ENCODE measurements at regions not wholly inside any gene's neighbourhood (a gene's known extent, or its start where the extent isn't known, plus 50 kb on each side); places are given as distances from the start of the nearest gene placed in this dataset.

- no peak for DNase-seq
- Histone ChIP-seq H3K4me3 (no peak overlapping the region), H3K4me1 (peaks cover 0 to 10% (median 0%) of the 10 kb centered on the region in 4 donors), H3K9me3 (no peaks in the 10 kb centered on the region), H3K36me3 (no peaks in the 10 kb centered on the region), H3K27me3 (no peaks in the 10 kb centered on the region), H3K27ac (peak overlapping the region in 1 of 4 donors; percentile 55)
- no peak for TF ChIP-seq CTCF (IDR thresholded peaks at IDR 0.05)
- TF ChIP-seq POLR2A (IDR thresholded peaks at IDR 0.05), result no peak
These were observed 179.9 kb upstream of the EEA1 start for GRCh38 chr12:93108985-93109384.

GRCh38 chr12:93109551-93110203, 180.6 kb upstream of the EEA1 start:
- H3K4me1 ChIP-seq, result peaks cover 0 to 10% (median 0%) of the 10 kb centered on the region in 4 donors

GRCh38 chr12:93111773-93112172, 182.7 kb upstream of the EEA1 start:
- H3K36me3 ChIP-seq, result no peaks in the 10 kb centered on the region
- no peaks in the 10 kb centered on the region for H3K9me3 ChIP-seq
- no peak overlapping the region for H3K4me3 ChIP-seq
- DNase-seq, result no peak
- H3K27ac ChIP-seq, result no peak overlapping the region
- H3K4me1 ChIP-seq, result peaks cover 0 to 21% (median 0%) of the 10 kb centered on the region in 4 donors
- no peak for TF ChIP-seq POLR2A (IDR thresholded peaks at IDR 0.05)
- no peak for TF ChIP-seq CTCF (IDR thresholded peaks at IDR 0.05)
- H3K27me3 ChIP-seq, result no peaks in the 10 kb centered on the region

More at GRCh38 chr12:93109551-93110203, 180.6 kb upstream of the EEA1 start:
- Histone ChIP-seq H3K4me3 (no peak overlapping the region), H3K27ac (peak overlapping the region in 1 of 4 donors; percentile 55), H3K9me3 (no peaks in the 10 kb centered on the region), H3K27me3 (no peaks in the 10 kb centered on the region), H3K36me3 (no peaks in the 10 kb centered on the region)
- TF ChIP-seq CTCF (IDR thresholded peaks at IDR 0.05) (no peak), POLR2A (IDR thresholded peaks at IDR 0.05) (no peak)
- DNase-seq, result no peak

GRCh38 chr12:93113317-93114006, 184.4 kb upstream of the EEA1 start:
- H3K4me3 ChIP-seq, result no peak overlapping the region
- no peaks in the 10 kb centered on the region for H3K27me3 ChIP-seq
- H3K36me3 ChIP-seq, result no peaks in the 10 kb centered on the region
- H3K27ac ChIP-seq, result peak overlapping the region in 1 of 4 donors; percentile 35
- H3K9me3 ChIP-seq, result no peaks in the 10 kb centered on the region
- no peak for DNase-seq
- TF ChIP-seq POLR2A (IDR thresholded peaks at IDR 0.05), result no peak
- TF ChIP-seq CTCF (IDR thresholded peaks at IDR 0.05), result no peak
- H3K4me1 ChIP-seq, result peaks cover 0 to 18% (median 0%) of the 10 kb centered on the region in 4 donors

GRCh38 chr12:93115198-93115601, 186.1 kb upstream of the EEA1 start:
- peak overlapping the region in 2 of 4 donors; percentile 17 to 55 for H3K27ac ChIP-seq
- peaks cover 0 to 11% (median 0%) of the 10 kb centered on the region in 4 donors for H3K4me1 ChIP-seq
- no peak overlapping the region for H3K4me3 ChIP-seq
- no peaks in the 10 kb centered on the region for H3K9me3 ChIP-seq
- no peak for DNase-seq
- H3K27me3 ChIP-seq, result no peaks in the 10 kb centered on the region
- no peaks in the 10 kb centered on the region for H3K36me3 ChIP-seq
- no peak for TF ChIP-seq CTCF (IDR thresholded peaks at IDR 0.05)

All from Peyer's patch (tissue), 4 donors.